ENCODE measurements at regions not wholly inside any gene's neighbourhood (a gene's known extent, or its start where the extent isn't known, plus 50 kb on each side); places are given as distances from the start of the nearest gene placed in this dataset.

- ATAC-seq, result no peak
- 77 to 88% methylated on average over 7 of the region's 7 CpGs for WGBS, 2 donors
These were observed 417.3 kb upstream of the MARCKS start for GRCh38 chr6:113439866-113440265.

DNA sequence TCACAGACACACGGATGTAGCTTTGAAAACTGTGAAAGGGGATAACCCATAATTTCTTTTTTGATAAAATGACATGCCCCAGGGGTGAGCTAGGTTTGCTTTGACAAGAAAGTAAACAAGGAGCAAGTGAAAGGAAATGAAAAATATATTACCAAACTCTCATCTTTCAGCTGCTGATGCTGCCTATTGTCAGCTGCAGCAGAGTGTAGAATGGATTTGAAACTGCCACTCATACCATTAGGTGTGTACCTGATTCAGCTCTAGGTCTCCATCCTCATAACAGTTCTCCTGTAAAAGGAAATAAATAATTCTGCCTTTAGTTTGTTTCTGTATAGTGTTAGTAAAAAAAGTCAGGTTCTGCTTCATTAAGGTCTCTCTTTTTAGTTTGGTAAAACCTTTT, 415.1 kb upstream of the MARCKS start:
- H3K9me3 ChIP-seq, result peaks cover 0 to 5% (median 0%) of the 10 kb centered on the region in 11 donors
- TF ChIP-seq, protein P1, sequence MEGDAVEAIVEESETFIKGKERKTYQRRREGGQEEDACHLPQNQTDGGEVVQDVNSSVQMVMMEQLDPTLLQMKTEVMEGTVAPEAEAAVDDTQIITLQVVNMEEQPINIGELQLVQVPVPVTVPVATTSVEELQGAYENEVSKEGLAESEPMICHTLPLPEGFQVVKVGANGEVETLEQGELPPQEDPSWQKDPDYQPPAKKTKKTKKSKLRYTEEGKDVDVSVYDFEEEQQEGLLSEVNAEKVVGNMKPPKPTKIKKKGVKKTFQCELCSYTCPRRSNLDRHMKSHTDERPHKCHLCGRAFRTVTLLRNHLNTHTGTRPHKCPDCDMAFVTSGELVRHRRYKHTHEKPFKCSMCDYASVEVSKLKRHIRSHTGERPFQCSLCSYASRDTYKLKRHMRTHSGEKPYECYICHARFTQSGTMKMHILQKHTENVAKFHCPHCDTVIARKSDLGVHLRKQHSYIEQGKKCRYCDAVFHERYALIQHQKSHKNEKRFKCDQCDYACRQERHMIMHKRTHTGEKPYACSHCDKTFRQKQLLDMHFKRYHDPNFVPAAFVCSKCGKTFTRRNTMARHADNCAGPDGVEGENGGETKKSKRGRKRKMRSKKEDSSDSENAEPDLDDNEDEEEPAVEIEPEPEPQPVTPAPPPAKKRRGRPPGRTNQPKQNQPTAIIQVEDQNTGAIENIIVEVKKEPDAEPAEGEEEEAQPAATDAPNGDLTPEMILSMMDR (IDR thresholded peaks at IDR 0.05), result no peak
- no peak overlapping the region for H3K27ac ChIP-seq
- H3K4me3 ChIP-seq, result no peak overlapping the region
- no peak for DNase-seq
- intact Hi-C loops (cut with DNase I), result no loop called here
- no peaks in the 10 kb centered on the region for H3K36me3 ChIP-seq
- ATAC-seq, result no peak
- peaks cover 0 to 2% (median 0%) of the 10 kb centered on the region in 9 donors for H3K4me1 ChIP-seq
- WGBS, 2 donors, result 83 to 97% methylated on average over 1 of the region's 1 CpG
- H3K27me3 ChIP-seq, result no peaks in the 10 kb centered on the region

More at GRCh38 chr6:113439866-113440265, 417.3 kb upstream of the MARCKS start:
- no peak overlapping the region for H3K27ac ChIP-seq
- no peaks in the 10 kb centered on the region for H3K27me3 ChIP-seq
- no peaks in the 10 kb centered on the region for H3K4me1 ChIP-seq
- TF ChIP-seq, protein P1 (IDR thresholded peaks at IDR 0.05), result no peak
- H3K9me3 ChIP-seq, result no peaks in the 10 kb centered on the region
- H3K4me3 ChIP-seq, result no peak overlapping the region
- H3K36me3 ChIP-seq, result no peaks in the 10 kb centered on the region
- intact Hi-C loops (cut with DNase I), result no loop called here
- no peak for DNase-seq

GRCh38 chr6:113445201-113445600, 411.9 kb upstream of the MARCKS start:
- no peaks in the 10 kb centered on the region for H3K36me3 ChIP-seq
- DNase-seq (no peak), ATAC-seq (no peak)
- H3K27me3 ChIP-seq, result no peaks in the 10 kb centered on the region
- peaks cover 0 to 5% (median 0%) of the 10 kb centered on the region in 11 donors for H3K9me3 ChIP-seq
- TF ChIP-seq, protein P1 (IDR thresholded peaks at IDR 0.05), result no peak
- H3K27ac ChIP-seq, result no peak overlapping the region
- intact Hi-C loops (cut with DNase I), result no loop called here
- WGBS, 2 donors, result 97 to 99% methylated on average over 3 of the region's 3 CpGs
- H3K4me3 ChIP-seq, result no peak overlapping the region
- H3K4me1 ChIP-seq, result peaks cover 0 to 10% (median 0%) of the 10 kb centered on the region in 9 donors

GRCh38 chr6:113447088-113447831, 409.9 kb upstream of the MARCKS start:
- ATAC-seq, result peak in 1 of 8 donors; percentile 71
- 50 to 60% methylated on average over 5 of the region's 5 CpGs for WGBS, 2 donors

More at GRCh38 chr6:113447088-113447831, 409.9 kb upstream of the MARCKS start:
- Histone ChIP-seq H3K27me3 (no peaks in the 10 kb centered on the region), H3K27ac (peak overlapping the region in 1 of 10 donors; percentile 33), H3K4me3 (no peak overlapping the region), H3K4me1 (peaks cover 0 to 10% (median 0%) of the 10 kb centered on the region in 9 donors), H3K9me3 (peaks cover 0 to 5% (median 0%) of the 10 kb centered on the region in 11 donors), H3K36me3 (no peaks in the 10 kb centered on the region)
- TF ChIP-seq, protein P1 (IDR thresholded peaks at IDR 0.05), result no peak
- intact Hi-C loops (cut with DNase I), result no loop called here
- no peak for DNase-seq
